GM12878 (cell line): ENCODE measurements at regions not wholly inside any gene's neighbourhood (a gene's known extent, or its start where the extent isn't known, plus 50 kb on each side); places are given as distances from the start of the nearest gene placed in this dataset.

Source experiments
- ATAC-seq: fragments of 200-7000 bp; cut with Tn5 transposase; 3 replicates; pipeline ENCODE4 v1.9.1; 2020; ENCODE audit warnings: mild to moderate bottlenecking, moderate library complexity
- BruUV-seq: library from RNA; stranded (reverse); fragments of 400-500 nt; replicated peaks from 2 replicates; lab custom pipeline; 2021; lab: Mats Ljungman, UMichigan
- CTCF ChIA-PET: fragments of 300-600 bp; sonication (Branson Sonifier 250); formaldehyde crosslinking; extraction: SDS; loops from one replicate; lab custom pipeline; 2021; ENCODE audit warnings: inconsistent platforms; lab: Yijun Ruan, JAX
- POLR2A ChIA-PET: fragments of 350-600 bp; formaldehyde crosslinking; extraction: SDS; loops from one replicate; lab custom pipeline; 2021; ENCODE audit warnings: inconsistent platforms; lab: Charles Lee
- RAD21 ChIA-PET: fragments of 300-600 bp; sonication (Branson Sonifier 250); formaldehyde crosslinking; loops from one replicate; lab custom pipeline; 2023; ENCODE audit warnings: antibody characterized with exemption; ENCODE audit not compliant: unreplicated experiment; lab: Charles Lee
- SMC1A ChIA-PET: fragments of 300-600 bp; sonication (Branson Sonifier 250); formaldehyde crosslinking; loops from one replicate; lab custom pipeline; 2023; ENCODE audit not compliant: unreplicated experiment, uncharacterized antibody; lab: Charles Lee
- DNase-seq: peaks from one replicate; pipeline ENCODE4 v3.0.0-alpha.2; 2011; ENCODE audit warnings: low read depth, low spot score
- FAIRE-seq: peaks from 3 replicates; lab custom pipeline; 2011; peaks lifted over from hg19 to GRCh38; lab: Jason Lieb, UNC
- H2AFZ ChIP-seq: 2 replicates; pipeline ENCODE4 v1.6.0; 2011; ENCODE audit warnings: low read depth, low read length, control low read depth; ENCODE audit not compliant: control insufficient read depth
- H3K27ac ChIP-seq: 2 replicates; pipeline ENCODE4 v1.5.1; 2011; ENCODE audit warnings: control low read depth; ENCODE audit not compliant: control insufficient read depth, insufficient read depth
- H3K27me3 ChIP-seq, 2 experiments: replicated peaks in 1 of 2; 2 replicates each; pipeline versions ENCODE4 v1.6.0 to v1.6.1; 2011; ENCODE audit warnings: low read length in 1 of 2; ENCODE audit not compliant: control insufficient read depth in 2 of 2, insufficient read depth in 2 of 2
- H3K36me3 ChIP-seq, 2 experiments: 2 replicates each; pipeline ENCODE4 v1.5.1; 2011; ENCODE audit warnings: low read length in 1 of 2; ENCODE audit not compliant: control insufficient read depth in 2 of 2, insufficient read depth in 2 of 2
- H3K4me1 ChIP-seq: 2 replicates; pipeline ENCODE4 v1.6.1; 2011; ENCODE audit warnings: mild to moderate bottlenecking, low read length, moderate library complexity, mixed read lengths; ENCODE audit not compliant: control insufficient read depth, insufficient read depth
- H3K4me2 ChIP-seq: 2 replicates; pipeline ENCODE4 v1.6.0; 2011; ENCODE audit warnings: control low read depth; ENCODE audit not compliant: control insufficient read depth, insufficient read depth
- H3K4me3 ChIP-seq: fragments of 200-600 bp; sonication (generic); 2 replicates; pipeline ENCODE4 v1.5.1; 2016
- H3K79me2 ChIP-seq: 2 replicates; pipeline ENCODE4 v1.6.0; 2011; ENCODE audit warnings: low read length; ENCODE audit not compliant: control insufficient read depth, insufficient read depth
- H3K9ac ChIP-seq: 2 replicates; pipeline ENCODE4 v1.8.0; 2011; ENCODE audit warnings: low read length, control low read depth, mixed read lengths; ENCODE audit not compliant: control insufficient read depth, insufficient read depth
- H3K9me3 ChIP-seq: replicated peaks from 3 replicates; pipeline ENCODE4 v1.5.1; 2011; ENCODE audit warnings: mild to moderate bottlenecking, low read length; ENCODE audit not compliant: control insufficient read depth, insufficient read depth
- H4K20me1 ChIP-seq: 2 replicates; pipeline ENCODE4 v1.6.0; 2011; ENCODE audit not compliant: control insufficient read depth, insufficient read depth
- ATF2 ChIP-seq: IDR thresholded peaks from 2 replicates; pipeline ENCODE4 v1.6.1; 2012; ENCODE audit warnings: low read length, inconsistent platforms
- CUX1 ChIP-seq: IDR thresholded peaks from 2 replicates; pipeline ENCODE4 v1.6.1; 2012; ENCODE audit warnings: improper control_type of control experiment, low read depth, low read length; ENCODE audit not compliant: insufficient replicate concordance
- FOXK2 ChIP-seq: fragments of 450-650 bp; IDR thresholded peaks from 2 replicates; pipeline ENCODE4 v1.6.1; 2017; ENCODE audit warnings: mild to moderate bottlenecking, moderate library complexity
- RCOR1 ChIP-seq: conservative IDR thresholded peaks from 2 replicates; pipeline ENCODE4 v1.6.1; 2012; ENCODE audit warnings: low read depth, low read length, improper control_type of control experiment
- SIX5 ChIP-seq: IDR thresholded peaks from 2 replicates; pipeline ENCODE4 v1.6.1; 2011; ENCODE audit warnings: mild to moderate bottlenecking, low read depth, low read length, moderate library complexity; ENCODE audit not compliant: severe bottlenecking
- TARDBP ChIP-seq: IDR thresholded peaks from 2 replicates; pipeline ENCODE4 v1.6.1; 2016; ENCODE audit warnings: borderline replicate concordance
- ZNF24 ChIP-seq: fragments of 450-650 bp; IDR thresholded peaks from 2 replicates; pipeline ENCODE4 v1.6.1; 2017; ENCODE audit warnings: antibody characterized with exemption, mild to moderate bottlenecking
- WGBS: methylation state at CpG from one replicate; pipeline ENCODE4 v1.1.6; 2016; ENCODE audit warnings: low lambda C conversion rate; ENCODE audit not compliant: insufficient replicate concordance, insufficient coverage; ENCODE audit errors: missing lambda C conversion rate; 5-methylcytosine and 5-hydroxymethylcytosine counted together
- in situ Hi-C: fragments of 300-500 bp; cut with MboI; formaldehyde crosslinking; loops from 9 replicates; pipeline ENCODE4 v1.14.3; 2018; ENCODE audit warnings: mixed read lengths
- intact Hi-C: fragments of 100-400 bp; cut with micrococcal nuclease; formaldehyde crosslinking; loops from one replicate; pipeline ENCODE4 v1.14.2; 2022; ENCODE audit not compliant: unreplicated experiment

GRCh38 chr9:16316456-16316855 lies 554.0 kb downstream of the BNC2 start:
- no peaks in the 10 kb centered on the region for H3K9me3 ChIP-seq
- DNase-seq (no peak), FAIRE-seq (no peak), ATAC-seq (no peak)
- no peaks in the 10 kb centered on the region for H3K4me1 ChIP-seq
- H3K79me2 ChIP-seq = no peaks in the 10 kb centered on the region
- ChIA-PET POLR2A (no interaction called here), RAD21 (no interaction called here), SMC1A (interaction anchor here (0.7 kb wide), 1 partner anchor 412 kb away, joined by 3 read pairs; no protein-coding TSS in a partner anchor), CTCF (interaction anchor here (1.5 kb wide), 1 partner anchor 49 kb away, joined by 3 read pairs; no protein-coding TSS in a partner anchor)
- no TSS peak for BruUV-seq
- no peaks in the 10 kb centered on the region for H3K27me3 ChIP-seq
- H3K4me2 ChIP-seq = no peak overlapping the region
- no peaks in the 10 kb centered on the region for H4K20me1 ChIP-seq
- H2AFZ ChIP-seq = no peak overlapping the region
- intact Hi-C loops = no loop called here
- no peaks in the 10 kb centered on the region for H3K36me3 ChIP-seq
- TF ChIP-seq CUX1 (no peak), RCOR1 (no peak), SIX5 (no peak), ZNF24 (no peak), FOXK2 (no peak), ATF2 (no peak), TARDBP (no peak)
- H3K9ac ChIP-seq = no peak overlapping the region
- 35% methylated on average over 9 of the region's 9 CpGs for WGBS
- in situ Hi-C loops = no loop called here
- H3K27ac ChIP-seq = no peak overlapping the region
- H3K4me3 ChIP-seq = no peak overlapping the region
